DOHH2 (cell line): ENCODE measurements at regions not wholly inside any gene's neighbourhood (a gene's known extent, or its start where the extent isn't known, plus 50 kb on each side); places are given as distances from the start of the nearest gene placed in this dataset.

Source experiments
- CTCF ChIP-seq: fragments of 200-600 bp; sonication (generic); IDR thresholded peaks from one replicate; pipeline ENCODE4 v1.5.1; 2014; ENCODE audit warnings: antibody characterized with exemption, mild to moderate bottlenecking, low read depth, low read length; ENCODE audit not compliant: poor library complexity, severe bottlenecking
- EZH2phosphoT487 ChIP-seq: fragments of 200-600 bp; sonication (generic); IDR thresholded peaks from 2 replicates; pipeline ENCODE4 v1.6.1; 2017; ENCODE audit warnings: borderline replicate concordance, mild to moderate bottlenecking, antibody characterized with exemption, low read length, moderate library complexity, mixed read lengths

DNA sequence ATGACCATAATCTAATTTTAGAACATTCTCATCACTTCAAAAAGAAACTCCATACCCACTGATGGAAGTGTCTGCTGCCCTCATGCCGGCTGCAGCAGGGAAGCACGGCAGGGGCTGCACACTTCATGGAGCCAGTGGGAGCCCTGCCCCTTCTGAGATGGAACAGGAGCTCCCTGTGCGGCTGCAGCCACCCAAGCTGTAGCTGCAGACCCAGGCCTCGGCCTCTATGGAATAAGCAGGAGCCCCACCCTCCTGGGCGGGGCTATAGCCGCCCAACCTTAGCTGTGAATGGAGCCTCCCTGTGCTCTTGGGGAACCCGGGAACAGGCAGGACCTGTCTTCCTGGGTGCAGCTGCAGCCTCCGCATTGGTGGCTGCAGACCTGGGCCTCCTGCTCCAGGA is 128.5 kb downstream of the NUDT12 start:
- no peak for TF ChIP-seq CTCF
- no peak for TF ChIP-seq EZH2phosphoT487
